GM10248 (cell line): ENCODE measurements at regions not wholly inside any gene's neighbourhood (a gene's known extent, or its start where the extent isn't known, plus 50 kb on each side); places are given as distances from the start of the nearest gene placed in this dataset.

Experiments
- CTCF ChIA-PET: fragments of 300-600 bp; sonication (Branson Sonifier 250); formaldehyde crosslinking; extraction: SDS; loops from one replicate; lab custom pipeline; 2021; ENCODE audit warnings: antibody characterized with exemption; lab: Yijun Ruan, JAX
- POLR2A ChIA-PET: fragments of 350-650 bp; sonication (Branson Sonifier 250); formaldehyde crosslinking; extraction: SDS; loops from one replicate; lab custom pipeline; 2020; ENCODE audit warnings: antibody characterized with exemption; lab: Yijun Ruan, JAX
- DNase-seq: peaks from one replicate; pipeline ENCODE4 v3.0.0; 2012; ENCODE audit errors: extremely low spot score
- TF ChIP-seq, protein P1 (sequence below): IDR thresholded peaks from 2 replicates; pipeline ENCODE4 v1.5.1; 2012; ENCODE audit warnings: mild to moderate bottlenecking, low read depth; ENCODE audit errors: extremely low read depth, missing control alignments, control extremely low read depth

DNA sequence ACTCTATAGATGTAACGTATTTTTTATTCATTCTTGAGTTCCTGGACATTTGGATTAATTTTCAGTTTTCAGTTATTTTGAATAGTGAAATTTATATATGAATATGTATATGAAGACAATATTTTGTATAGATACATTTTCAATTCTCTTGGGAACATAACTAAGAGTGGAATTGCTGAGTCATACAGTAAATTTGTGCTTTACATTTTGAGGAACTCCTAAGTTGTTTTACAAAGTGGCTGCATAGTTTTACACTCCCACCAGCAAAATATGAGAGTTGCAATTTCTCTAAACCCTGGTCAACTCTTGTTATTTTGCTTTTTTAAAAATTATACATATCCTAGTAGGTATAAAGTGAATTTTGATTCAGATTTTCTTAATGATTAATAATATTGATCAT is 1838.6 kb upstream of the SEL1L start:
- CTCF ChIA-PET: no interaction called here

DNA sequence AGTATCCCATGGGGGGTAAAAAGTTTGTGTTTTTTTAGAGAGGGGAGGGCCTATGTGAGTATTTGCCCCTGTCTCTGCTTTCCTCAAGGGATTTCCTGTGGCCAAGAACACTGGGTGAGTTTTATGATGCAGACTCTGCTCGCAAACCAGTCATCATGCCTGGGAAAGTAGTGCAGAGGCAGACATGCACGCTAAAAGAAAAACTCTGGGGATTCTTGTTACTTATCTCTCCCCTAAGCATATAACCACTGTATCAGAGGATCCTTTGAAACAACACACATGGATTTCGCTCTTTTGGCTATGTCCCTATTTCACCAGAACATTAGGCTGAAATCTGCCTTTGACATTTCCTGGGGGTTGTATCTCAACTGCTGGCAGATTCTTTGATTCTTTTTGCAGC is 1845.8 kb upstream of the SEL1L start:
- ChIA-PET CTCF (no interaction called here), POLR2A (no interaction called here)
- no peak for DNase-seq
- TF ChIP-seq, protein P1, sequence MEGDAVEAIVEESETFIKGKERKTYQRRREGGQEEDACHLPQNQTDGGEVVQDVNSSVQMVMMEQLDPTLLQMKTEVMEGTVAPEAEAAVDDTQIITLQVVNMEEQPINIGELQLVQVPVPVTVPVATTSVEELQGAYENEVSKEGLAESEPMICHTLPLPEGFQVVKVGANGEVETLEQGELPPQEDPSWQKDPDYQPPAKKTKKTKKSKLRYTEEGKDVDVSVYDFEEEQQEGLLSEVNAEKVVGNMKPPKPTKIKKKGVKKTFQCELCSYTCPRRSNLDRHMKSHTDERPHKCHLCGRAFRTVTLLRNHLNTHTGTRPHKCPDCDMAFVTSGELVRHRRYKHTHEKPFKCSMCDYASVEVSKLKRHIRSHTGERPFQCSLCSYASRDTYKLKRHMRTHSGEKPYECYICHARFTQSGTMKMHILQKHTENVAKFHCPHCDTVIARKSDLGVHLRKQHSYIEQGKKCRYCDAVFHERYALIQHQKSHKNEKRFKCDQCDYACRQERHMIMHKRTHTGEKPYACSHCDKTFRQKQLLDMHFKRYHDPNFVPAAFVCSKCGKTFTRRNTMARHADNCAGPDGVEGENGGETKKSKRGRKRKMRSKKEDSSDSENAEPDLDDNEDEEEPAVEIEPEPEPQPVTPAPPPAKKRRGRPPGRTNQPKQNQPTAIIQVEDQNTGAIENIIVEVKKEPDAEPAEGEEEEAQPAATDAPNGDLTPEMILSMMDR: no peak

More for the DNA sequence above, 1838.6 kb upstream of the SEL1L start:
- no peak for DNase-seq
- TF ChIP-seq, protein P1: no peak
- POLR2A ChIA-PET: no interaction called here

DNA sequence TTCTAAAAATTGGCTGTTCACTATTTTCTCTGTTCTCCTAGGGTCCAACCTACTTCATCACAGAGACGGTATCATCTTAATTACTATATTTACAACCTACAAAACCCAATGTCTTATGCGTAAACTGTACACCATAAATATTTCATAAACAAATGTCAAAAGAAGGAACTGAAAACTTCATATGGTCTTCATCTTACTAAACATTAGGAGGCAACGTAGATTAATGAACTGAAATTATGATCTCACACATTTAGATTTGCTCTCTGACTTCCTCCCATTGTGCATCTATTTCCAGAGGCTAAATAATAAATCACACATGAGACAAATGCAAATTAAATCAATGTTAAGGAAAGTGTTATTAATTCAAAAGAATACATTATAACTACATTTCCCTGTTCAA is 1850.6 kb upstream of the SEL1L start:
- TF ChIP-seq, protein P1: no peak
- no peak for DNase-seq
- ChIA-PET CTCF (no interaction called here), POLR2A (no interaction called here)

DNA sequence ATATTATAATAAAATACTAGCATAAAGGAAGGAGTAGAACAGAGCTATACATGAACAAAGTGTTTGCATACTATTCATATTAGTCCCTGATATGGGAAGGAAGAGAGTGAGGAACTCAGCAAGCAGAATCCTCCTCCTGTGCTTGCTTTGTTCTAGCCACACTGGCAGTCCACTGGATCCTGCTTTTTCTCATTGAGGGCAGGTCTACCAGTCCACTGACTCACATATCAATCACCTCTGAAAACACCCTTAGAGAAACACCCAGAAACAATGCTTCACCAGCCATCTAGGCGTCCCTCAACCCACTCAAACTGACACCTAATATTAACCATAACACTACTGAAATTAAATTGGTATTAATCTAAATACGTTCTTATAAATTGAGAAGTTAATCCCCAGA is 1861.7 kb upstream of the SEL1L start:
- ChIA-PET CTCF (no interaction called here), POLR2A (no interaction called here)
- DNase-seq: no peak
- TF ChIP-seq, protein P1: no peak

DNA sequence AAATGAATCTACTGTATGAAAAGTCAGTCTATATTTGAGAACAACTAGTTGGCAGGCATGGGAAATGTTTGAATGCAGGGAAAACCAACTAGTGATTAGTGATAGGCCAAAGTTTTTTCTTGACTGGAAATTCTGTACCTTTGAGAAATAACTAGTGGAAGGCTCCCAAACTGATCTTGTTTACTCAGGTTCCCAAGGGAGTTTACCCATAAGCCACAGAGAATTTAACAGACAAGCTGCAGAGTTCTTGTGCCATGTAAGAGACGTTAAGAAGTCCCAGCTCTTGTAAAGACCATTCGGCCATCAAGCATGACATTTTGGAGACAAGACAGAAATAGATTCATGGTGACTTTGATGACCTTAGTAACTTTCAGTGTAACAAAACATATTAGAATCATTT is 1882.8 kb upstream of the SEL1L start:
- ChIA-PET POLR2A (no interaction called here), CTCF (interaction anchor here (0.7 to 1.3 kb wide), 2 partner anchors 18 to 21 kb away, joined by 3 to 4 read pairs; no protein-coding TSS in a partner anchor)
- TF ChIP-seq, protein P1: no peak
- no peak for DNase-seq

DNA sequence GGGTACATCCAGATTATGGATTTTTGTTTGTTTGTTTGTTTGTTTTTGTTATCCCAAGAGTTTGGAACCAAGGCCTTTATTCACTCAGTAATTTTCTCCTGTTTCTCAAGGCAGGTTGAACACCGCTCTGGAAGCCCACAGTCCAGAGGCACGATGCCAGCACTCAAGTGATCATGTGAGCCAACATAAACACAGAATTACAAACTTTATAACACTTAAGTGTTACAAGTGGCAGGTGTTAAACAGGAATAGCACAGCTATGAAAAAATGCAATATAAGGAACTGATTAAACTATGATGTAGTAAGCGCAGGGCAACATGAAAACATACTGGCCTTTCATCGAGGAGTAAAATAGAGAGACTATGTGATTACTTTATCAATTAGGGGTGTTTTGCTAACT is 1885.8 kb upstream of the SEL1L start:
- ChIA-PET POLR2A (no interaction called here), CTCF (no interaction called here)
- TF ChIP-seq, protein P1: no peak
- DNase-seq: no peak

DNA sequence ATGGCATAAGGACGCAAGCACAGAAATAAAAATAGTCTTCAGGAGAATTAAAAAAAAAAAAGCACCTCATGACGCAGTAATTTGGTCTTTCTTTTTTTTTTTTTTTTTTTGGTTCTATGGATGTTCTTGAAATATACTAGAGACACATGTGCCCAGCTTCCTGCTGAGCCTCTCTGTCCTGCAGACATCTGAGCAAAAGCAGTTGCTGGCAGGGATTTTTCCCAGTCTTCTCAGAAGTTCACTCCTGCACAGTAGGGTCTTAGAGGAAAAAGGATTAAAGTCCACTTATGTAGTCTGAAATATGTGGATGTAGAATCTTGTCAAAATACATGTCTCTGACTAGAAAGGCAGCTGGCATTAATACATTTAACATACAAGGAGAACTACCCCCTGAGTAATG is 1888.1 kb upstream of the SEL1L start:
- ChIA-PET CTCF (no interaction called here), POLR2A (no interaction called here)
- no peak for DNase-seq
- TF ChIP-seq, protein P1: no peak
